Ectodermal cell (in vitro differentiated cells): ENCODE measurements at regions not wholly inside any gene's neighbourhood (a gene's known extent, or its start where the extent isn't known, plus 50 kb on each side); places are given as distances from the start of the nearest gene placed in this dataset.
"Not testable (repeated sequence)": the region's sequence is repeated elsewhere in the genome, so short reads cannot be mapped to it uniquely, and the experiment has no call there.

Experiments
- H3K27ac ChIP-seq: 2 replicates; pipeline ENCODE4 v1.7.0; 2013; ENCODE audit warnings: mild to moderate bottlenecking, low read depth, low read length; ENCODE audit not compliant: insufficient read depth, poor library complexity, severe bottlenecking
- H3K27me3 ChIP-seq: 2 replicates; pipeline ENCODE4 v1.7.0; 2013; ENCODE audit warnings: mild to moderate bottlenecking, low read length; ENCODE audit not compliant: insufficient read depth, control insufficient read depth, poor library complexity, severe bottlenecking
- H3K36me3 ChIP-seq: one replicate; pipeline ENCODE4 v1.7.0; 2013; ENCODE audit warnings: low read length; ENCODE audit not compliant: control insufficient read depth, insufficient read depth
- H3K4me1 ChIP-seq: one replicate; pipeline ENCODE4 v1.7.0; 2013; ENCODE audit warnings: low read length; ENCODE audit not compliant: control insufficient read depth, insufficient read depth
- H3K4me3 ChIP-seq: 2 replicates; pipeline ENCODE4 v1.7.0; 2013; ENCODE audit warnings: low read depth, low read length, control low read depth; ENCODE audit not compliant: insufficient read depth
- H3K9me3 ChIP-seq: 2 replicates; pipeline ENCODE4 v1.7.0; 2013; ENCODE audit warnings: mild to moderate bottlenecking, low read length, moderate library complexity; ENCODE audit not compliant: control insufficient read depth
- WGBS, 2 experiments: methylation state at CpG; one replicate each; pipeline ENCODE4 v1.1.7; 2013; ENCODE audit warnings: missing lambda C conversion rate in 2 of 2; 5-methylcytosine and 5-hydroxymethylcytosine counted together

DNA sequence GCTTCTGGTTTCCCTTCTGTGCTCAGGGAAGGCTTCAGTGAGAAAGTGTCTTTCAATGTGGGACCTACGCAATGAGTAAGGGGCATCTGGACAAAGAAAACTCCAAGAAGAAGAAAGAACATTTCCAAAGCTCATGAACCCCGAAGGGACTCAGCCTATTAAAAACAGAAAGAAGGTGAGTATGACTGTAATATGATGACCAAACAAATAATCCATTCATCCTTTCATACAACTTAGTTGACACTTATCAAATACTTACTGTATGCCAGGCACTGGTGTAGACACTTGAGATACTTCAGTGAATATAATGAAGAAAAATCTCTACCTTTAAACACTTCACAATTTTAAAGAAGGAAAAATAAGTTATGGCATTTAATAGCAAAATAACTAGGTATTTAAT, 1054.2 kb upstream of the FOXG1 start:
- H3K27me3 ChIP-seq: no peaks in the 10 kb centered on the region
- H3K9me3 ChIP-seq: peaks cover 5% of the 10 kb centered on the region
- no peak overlapping the region for H3K4me3 ChIP-seq
- H3K4me1 ChIP-seq: no peaks in the 10 kb centered on the region
- no peaks in the 10 kb centered on the region for H3K36me3 ChIP-seq
- 93 to 100% methylated on average over 1 of the region's 2 CpGs for WGBS, 2 experiments
- no peak overlapping the region for H3K27ac ChIP-seq

DNA sequence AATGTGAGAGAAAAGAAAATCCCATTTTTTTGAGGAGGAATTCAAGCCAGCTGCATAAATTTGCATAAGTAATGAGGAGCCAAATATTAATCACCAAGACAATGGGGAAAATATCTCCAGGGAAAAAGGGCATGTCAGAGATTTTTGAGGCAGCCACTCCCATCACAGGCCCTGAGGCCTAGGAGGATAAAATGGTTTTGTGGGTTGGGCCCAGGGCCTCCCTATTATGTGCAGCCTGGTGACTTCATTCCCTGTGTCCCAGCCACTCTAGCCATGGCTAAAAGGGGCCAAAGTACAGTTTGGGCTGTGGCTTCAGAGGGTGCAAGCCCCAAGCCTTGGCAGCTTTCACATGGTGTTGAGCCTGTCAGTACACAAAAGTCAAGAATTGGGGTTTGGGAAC, 1051.0 kb upstream of the FOXG1 start:
- H3K4me1 ChIP-seq: no peaks in the 10 kb centered on the region
- peaks cover 5% of the 10 kb centered on the region for H3K9me3 ChIP-seq
- H3K4me3 ChIP-seq: no peak overlapping the region
- no peaks in the 10 kb centered on the region for H3K36me3 ChIP-seq
- no peak overlapping the region for H3K27ac ChIP-seq
- no peaks in the 10 kb centered on the region for H3K27me3 ChIP-seq

DNA sequence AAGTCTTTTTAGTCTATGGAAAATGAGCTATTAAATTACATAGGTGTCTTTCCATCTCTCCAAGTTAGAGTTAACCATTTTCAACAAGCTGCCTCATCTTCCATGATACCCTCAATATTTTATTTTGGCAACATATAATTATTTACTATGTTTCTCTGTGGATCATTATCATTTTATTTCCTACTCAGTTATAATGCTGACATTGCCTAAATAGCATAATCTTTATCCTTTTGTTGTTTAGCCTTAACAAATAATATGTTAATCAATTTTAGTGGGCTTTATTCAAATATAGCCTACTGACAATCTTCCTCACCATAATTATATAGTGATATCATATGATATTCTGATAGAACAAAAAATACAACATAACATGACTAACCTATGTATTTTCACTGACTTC, 1044.8 kb upstream of the FOXG1 start:
- H3K27me3 ChIP-seq: no peaks in the 10 kb centered on the region
- no peaks in the 10 kb centered on the region for H3K36me3 ChIP-seq
- H3K4me1 ChIP-seq: no peaks in the 10 kb centered on the region
- no peak overlapping the region for H3K4me3 ChIP-seq
- H3K9me3 ChIP-seq: no peaks in the 10 kb centered on the region
- H3K27ac ChIP-seq: no peak overlapping the region

DNA sequence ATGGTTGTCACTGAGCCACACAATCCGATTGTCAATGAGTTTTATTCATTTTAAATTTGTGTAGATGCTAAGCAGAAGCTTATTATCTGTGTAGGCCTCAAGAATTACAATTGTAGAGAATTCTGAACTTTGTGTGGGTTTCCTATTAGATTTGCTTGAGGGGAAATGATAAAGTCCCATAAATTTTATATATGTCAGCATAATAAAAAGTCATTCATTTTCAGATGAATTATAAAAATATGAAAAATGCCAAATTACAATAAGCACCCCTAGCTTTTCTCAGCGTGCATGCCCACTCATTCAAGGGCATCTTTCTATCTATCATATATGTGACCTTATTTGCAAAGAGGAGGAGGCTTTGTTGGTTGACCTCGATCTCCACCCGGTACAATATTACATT, 1041.1 kb upstream of the FOXG1 start:
- Histone ChIP-seq H3K27ac (no peak overlapping the region), H3K4me1 (no peaks in the 10 kb centered on the region), H3K36me3 (no peaks in the 10 kb centered on the region), H3K9me3 (no peaks in the 10 kb centered on the region), H3K4me3 (no peak overlapping the region), H3K27me3 (no peaks in the 10 kb centered on the region)
- 89 to 95% methylated on average over 3 to 4 of the region's 4 CpGs for WGBS, 2 experiments

DNA sequence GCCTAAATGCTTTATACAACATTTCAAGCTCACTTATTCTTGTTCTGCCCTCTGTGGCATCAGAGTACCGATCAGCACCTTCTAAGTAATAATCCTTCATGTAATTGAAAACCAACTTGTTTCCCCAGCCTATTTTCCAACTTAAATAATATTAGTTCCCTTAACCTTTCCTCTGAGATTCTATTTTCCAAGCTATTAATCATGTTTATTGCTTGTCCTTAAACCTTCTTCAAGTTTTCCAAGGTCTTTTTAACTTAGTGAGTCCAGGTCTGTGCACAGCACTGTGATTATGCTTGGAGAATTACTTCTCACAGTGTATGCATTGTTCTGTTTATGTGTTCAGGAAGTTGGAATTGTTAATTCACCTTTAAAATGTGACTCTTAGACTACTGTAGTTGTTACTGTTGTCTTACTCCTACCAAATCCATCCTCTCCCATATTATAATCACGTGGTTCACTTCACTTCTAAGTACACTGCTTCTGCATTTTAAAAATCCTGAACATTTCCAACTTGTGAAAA, 1039.3 kb upstream of the FOXG1 start:
- H3K27me3 ChIP-seq: no peaks in the 10 kb centered on the region
- WGBS, 2 experiments: 88 to 92% methylated on average over 2 of the region's 2 CpGs
- H3K36me3 ChIP-seq: no peaks in the 10 kb centered on the region
- H3K27ac ChIP-seq: no peak overlapping the region
- H3K4me3 ChIP-seq: no peak overlapping the region
- H3K9me3 ChIP-seq: no peaks in the 10 kb centered on the region
- no peaks in the 10 kb centered on the region for H3K4me1 ChIP-seq

DNA sequence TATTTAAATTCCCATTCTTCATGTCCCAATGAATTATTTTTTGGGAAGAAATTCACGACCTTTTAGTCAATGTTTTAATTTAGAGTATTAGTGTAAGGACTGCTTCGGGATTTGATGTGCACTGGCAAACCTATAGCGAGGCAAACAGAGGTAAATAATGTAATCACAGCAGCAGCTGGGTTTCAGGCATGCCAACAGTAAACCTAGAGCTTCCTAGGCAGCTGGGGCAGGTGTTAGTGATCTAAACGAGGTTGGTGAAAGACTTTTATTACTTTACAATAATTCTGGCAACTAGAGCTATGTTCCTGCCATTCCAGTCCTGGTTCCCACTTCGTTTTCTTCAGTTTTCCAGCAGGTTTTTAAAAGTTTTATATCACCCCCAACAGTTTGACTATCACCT, 1036.4 kb upstream of the FOXG1 start:
- Histone ChIP-seq H3K27me3 (no peaks in the 10 kb centered on the region), H3K9me3 (no peaks in the 10 kb centered on the region), H3K4me1 (no peaks in the 10 kb centered on the region), H3K36me3 (no peaks in the 10 kb centered on the region), H3K4me3 (no peak overlapping the region), H3K27ac (no peak overlapping the region)
- 86 to 92% methylated on average over 5 of the region's 5 CpGs for WGBS, 2 experiments

DNA sequence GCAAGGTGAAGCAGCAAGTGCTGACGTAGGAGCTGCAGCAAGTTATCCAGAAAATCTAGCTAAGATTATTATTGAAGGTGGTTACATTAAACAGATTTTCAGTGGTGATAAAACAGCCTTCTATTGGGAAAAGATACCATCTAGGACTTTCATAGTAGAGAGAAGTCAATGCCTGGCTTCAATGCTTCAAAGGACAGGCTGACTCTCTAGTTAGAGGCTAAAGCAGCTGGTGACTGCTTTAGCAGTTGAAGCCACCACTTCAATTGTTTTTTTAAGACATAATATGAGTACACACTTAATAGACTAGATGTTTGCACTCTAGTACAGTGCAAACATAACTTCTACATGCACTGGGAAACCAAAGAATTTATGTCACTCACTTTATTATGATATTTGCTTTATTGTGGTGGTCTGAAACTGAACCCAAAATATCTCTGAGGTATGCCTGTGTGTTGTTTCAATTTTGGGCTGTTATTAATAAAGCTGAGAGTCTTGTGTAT, 1026.9 kb upstream of the FOXG1 start:
- H3K27me3 ChIP-seq: no peaks in the 10 kb centered on the region
- 92 to 100% methylated on average over 1 of the region's 1 CpG for WGBS, 2 experiments
- no peaks in the 10 kb centered on the region for H3K36me3 ChIP-seq
- no peak overlapping the region for H3K4me3 ChIP-seq
- no peaks in the 10 kb centered on the region for H3K4me1 ChIP-seq
- no peak overlapping the region for H3K27ac ChIP-seq
- H3K9me3 ChIP-seq: no peaks in the 10 kb centered on the region

DNA sequence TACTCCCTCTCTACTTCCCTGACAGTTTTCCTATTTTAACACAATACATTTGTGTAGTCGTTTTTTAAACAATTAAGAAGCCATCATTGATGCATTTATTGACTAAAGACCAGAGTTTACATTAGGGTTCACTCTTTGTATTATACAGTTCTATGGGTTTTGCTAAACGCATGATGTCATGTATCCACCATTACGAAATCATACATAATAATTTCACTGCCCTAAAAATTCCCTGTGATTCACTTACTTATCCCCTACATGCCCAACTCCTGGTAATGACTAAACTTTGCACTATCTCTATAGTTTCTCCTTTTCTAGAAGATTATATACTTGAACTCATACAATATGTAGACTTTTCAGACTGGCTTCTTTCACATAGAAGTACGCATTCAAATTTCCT, 1016.5 kb upstream of the FOXG1 start:
- H3K27ac ChIP-seq: no peak overlapping the region

DNA sequence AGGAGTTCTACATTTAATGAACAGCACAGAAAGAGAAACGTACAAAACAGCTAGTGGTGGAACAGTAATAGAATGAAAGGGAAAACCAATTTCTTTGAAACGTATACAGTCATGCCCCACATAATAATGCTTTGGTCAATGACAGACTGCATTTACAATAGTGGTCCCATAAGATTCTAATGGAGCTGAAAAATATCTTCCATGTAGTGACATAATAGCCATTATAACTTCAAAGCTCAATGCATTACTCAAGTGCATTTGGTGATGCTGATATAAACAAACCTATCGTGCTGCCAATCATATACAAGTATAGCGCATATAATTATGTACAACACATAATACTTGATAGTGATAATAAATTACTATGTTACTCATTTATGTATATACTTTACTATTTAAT, 1008.9 kb upstream of the FOXG1 start:
- WGBS, 2 experiments: 99 to 100% methylated on average over 2 to 4 of the region's 4 CpGs

More for the DNA sequence above, 1016.5 kb upstream of the FOXG1 start:
- no peaks in the 10 kb centered on the region for H3K27me3 ChIP-seq
- no peaks in the 10 kb centered on the region for H3K9me3 ChIP-seq
- H3K4me3 ChIP-seq: no peak overlapping the region
- 96 to 97% methylated on average over 2 to 4 of the region's 4 CpGs for WGBS, 2 experiments
- no peaks in the 10 kb centered on the region for H3K36me3 ChIP-seq
- H3K4me1 ChIP-seq: no peaks in the 10 kb centered on the region

DNA sequence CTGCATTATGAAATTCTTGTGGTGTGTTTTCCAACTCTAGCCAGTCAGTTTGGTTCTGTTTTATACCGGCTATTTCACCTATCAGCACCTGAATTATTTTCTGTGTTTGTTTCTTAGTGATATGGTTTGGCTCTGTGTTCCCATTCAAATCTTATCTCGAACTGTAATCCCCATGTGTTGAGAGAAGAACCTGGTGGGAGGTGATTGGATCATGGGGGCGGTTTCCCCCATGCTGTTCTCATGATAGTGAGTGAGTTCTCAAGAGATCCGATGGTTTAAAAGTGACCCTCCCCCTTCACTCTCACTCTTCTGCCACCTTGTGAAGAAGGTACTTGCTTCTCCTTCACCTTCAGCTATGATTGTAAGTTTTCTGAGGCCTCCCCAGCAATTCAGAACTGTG, 1006.2 kb upstream of the FOXG1 start:
- not testable (repeated sequence) for H3K27me3 ChIP-seq, H3K9me3 ChIP-seq, H3K27ac ChIP-seq, H3K4me1 ChIP-seq, H3K4me3 ChIP-seq, H3K36me3 ChIP-seq
- 89 to 94% methylated on average over 3 to 4 of the region's 4 CpGs for WGBS, 2 experiments

More for the DNA sequence above, 1008.9 kb upstream of the FOXG1 start:
- H3K27me3 ChIP-seq, H3K36me3 ChIP-seq, H3K4me1 ChIP-seq, H3K9me3 ChIP-seq, H3K4me3 ChIP-seq, H3K27ac ChIP-seq: not testable (repeated sequence)
